ENCODE measurements at regions not wholly inside any gene's neighbourhood (a gene's known extent, or its start where the extent isn't known, plus 50 kb on each side); places are given as distances from the start of the nearest gene placed in this dataset.

DNA sequence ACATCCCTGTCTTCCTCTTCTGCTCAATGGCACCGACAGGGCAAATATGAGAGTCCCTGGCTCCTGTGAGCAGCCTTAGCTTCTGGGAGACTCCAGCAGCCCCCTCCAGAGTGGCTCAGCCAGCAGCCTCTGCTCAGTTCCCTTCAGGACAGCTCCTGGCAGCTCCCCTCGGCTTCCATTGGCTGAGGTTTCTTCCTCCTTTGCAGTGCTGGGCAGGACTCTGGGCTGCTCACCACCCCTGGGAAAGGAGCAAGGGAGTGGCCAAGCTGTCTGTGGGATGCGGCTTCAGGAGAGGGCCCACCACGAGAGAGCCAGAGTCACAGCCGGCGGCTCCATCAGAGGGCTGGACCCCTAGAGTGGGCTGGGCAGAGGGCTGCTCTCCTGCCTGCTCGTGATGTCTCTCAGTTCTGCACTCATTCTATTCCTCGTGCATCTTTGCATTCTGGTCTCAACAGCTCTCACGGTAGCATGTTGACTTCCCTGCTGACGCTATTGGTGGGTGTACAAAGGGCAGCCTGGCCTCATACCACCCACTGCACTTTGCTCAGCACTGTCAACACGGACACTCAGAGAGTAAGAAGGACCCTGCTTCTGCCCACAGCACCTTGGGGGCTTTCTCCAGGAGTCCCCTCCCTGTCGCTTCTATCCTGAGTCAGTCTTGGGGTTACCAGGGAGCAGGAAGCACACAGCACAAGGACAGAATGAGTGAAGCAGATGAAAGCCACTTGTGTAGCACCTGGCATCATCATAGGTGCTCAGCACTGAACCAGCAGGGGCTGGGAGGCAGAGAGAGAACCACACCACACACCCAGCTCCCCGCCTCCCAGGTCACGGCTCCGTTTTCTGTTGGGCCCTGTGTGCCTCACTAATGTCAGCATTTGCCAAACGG is 80.9 kb upstream of the ALDH1B1 start (continued):
- TF ChIP-seq ZBTB7A (CRISPR knock-in tag; IDR thresholded peaks at IDR 0.05) (peak; percentile 45; the same call in 1 of the 2 replicates), ZNF556 (CRISPR knock-in tag; IDR thresholded peaks at IDR 0.05; ENCODE audit: borderline replicate concordance) (0 out of 2 replicates have a peak, but pooled peaks have one; percentile 57), JUNB (CRISPR knock-in tag; IDR thresholded peaks at IDR 0.05; ENCODE audit: borderline replicate concordance) (no peak), ZNF792 (CRISPR knock-in tag; IDR thresholded peaks at IDR 0.05) (0 out of 2 replicates have a peak, but pooled peaks have one; percentile 44), FOXA3 (CRISPR knock-in tag; IDR thresholded peaks at IDR 0.05) (peak; percentile 88), AHR (CRISPR knock-in tag; IDR thresholded peaks at IDR 0.05) (no peak), KDM6A (CRISPR knock-in tag; IDR thresholded peaks at IDR 0.05; ENCODE audit: low read depth) (0 out of 2 replicates have a peak, but pooled peaks have one; percentile 36), MIER3 (CRISPR knock-in tag; IDR thresholded peaks at IDR 0.05; ENCODE audit: borderline replicate concordance) (peak; percentile 55; the same call in 1 of the 2 replicates), TBX3 (IDR thresholded peaks at IDR 0.05; ENCODE audit: borderline replicate concordance) (0 out of 2 replicates have a peak, but pooled peaks have one; percentile 19), ZNF101 (CRISPR knock-in tag; IDR thresholded peaks at IDR 0.05; ENCODE audit: borderline replicate concordance, low read depth) (no peak), ZNF781 (CRISPR knock-in tag; IDR thresholded peaks at IDR 0.05; ENCODE audit: borderline replicate concordance, not compliant biosample characterization) (no peak), TOPORS (CRISPR knock-in tag; IDR thresholded peaks at IDR 0.05) (no peak), ESRRA (CRISPR knock-in tag; IDR thresholded peaks at IDR 0.05; ENCODE audit: low read depth) (0 out of 2 replicates have a peak, but pooled peaks have one; percentile 45), ZNF83 (CRISPR knock-in tag; IDR thresholded peaks at IDR 0.05; ENCODE audit: borderline replicate concordance) (no peak), ZSCAN21 (CRISPR knock-in tag; IDR thresholded peaks at IDR 0.05; ENCODE audit: borderline replicate concordance) (peak; percentile 79), ZNF235 (CRISPR knock-in tag; IDR thresholded peaks at IDR 0.05; ENCODE audit: borderline replicate concordance) (no peak)
- TF ChIP-seq, protein P1, sequence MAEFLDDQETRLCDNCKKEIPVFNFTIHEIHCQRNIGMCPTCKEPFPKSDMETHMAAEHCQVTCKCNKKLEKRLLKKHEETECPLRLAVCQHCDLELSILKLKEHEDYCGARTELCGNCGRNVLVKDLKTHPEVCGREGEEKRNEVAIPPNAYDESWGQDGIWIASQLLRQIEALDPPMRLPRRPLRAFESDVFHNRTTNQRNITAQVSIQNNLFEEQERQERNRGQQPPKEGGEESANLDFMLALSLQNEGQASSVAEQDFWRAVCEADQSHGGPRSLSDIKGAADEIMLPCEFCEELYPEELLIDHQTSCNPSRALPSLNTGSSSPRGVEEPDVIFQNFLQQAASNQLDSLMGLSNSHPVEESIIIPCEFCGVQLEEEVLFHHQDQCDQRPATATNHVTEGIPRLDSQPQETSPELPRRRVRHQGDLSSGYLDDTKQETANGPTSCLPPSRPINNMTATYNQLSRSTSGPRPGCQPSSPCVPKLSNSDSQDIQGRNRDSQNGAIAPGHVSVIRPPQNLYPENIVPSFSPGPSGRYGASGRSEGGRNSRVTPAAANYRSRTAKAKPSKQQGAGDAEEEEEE (CRISPR knock-in tag; IDR thresholded peaks at IDR 0.05; ENCODE audit: borderline replicate concordance) = no peak
- TF ChIP-seq, protein P2, sequence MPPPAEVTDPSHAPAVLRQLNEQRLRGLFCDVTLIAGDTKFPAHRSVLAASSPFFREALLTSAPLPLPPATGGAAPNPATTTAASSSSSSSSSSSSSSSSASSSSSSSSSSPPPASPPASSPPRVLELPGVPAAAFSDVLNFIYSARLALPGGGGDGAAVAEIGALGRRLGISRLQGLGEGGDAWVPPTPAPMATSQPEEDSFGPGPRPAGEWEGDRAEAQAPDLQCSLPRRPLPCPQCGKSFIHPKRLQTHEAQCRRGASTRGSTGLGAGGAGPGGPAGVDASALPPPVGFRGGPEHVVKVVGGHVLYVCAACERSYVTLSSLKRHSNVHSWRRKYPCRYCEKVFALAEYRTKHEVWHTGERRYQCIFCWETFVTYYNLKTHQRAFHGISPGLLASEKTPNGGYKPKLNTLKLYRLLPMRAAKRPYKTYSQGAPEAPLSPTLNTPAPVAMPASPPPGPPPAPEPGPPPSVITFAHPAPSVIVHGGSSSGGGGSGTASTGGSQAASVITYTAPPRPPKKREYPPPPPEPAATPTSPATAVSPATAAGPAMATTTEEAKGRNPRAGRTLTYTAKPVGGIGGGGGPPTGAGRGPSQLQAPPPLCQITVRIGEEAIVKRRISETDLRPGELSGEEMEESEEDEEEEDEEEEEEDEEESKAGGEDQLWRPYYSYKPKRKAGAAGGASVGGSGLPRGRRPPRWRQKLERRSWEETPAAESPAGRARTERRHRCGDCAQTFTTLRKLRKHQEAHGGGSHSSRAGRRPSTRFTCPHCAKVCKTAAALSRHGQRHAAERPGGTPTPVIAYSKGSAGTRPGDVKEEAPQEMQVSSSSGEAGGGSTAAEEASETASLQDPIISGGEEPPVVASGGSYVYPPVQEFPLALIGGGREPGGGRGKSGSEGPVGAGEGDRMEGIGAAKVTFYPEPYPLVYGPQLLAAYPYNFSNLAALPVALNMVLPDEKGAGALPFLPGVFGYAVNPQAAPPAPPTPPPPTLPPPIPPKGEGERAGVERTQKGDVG (CRISPR knock-in tag; IDR thresholded peaks at IDR 0.05; ENCODE audit: borderline replicate concordance) = no peak
- TF ChIP-seq, protein P3, sequence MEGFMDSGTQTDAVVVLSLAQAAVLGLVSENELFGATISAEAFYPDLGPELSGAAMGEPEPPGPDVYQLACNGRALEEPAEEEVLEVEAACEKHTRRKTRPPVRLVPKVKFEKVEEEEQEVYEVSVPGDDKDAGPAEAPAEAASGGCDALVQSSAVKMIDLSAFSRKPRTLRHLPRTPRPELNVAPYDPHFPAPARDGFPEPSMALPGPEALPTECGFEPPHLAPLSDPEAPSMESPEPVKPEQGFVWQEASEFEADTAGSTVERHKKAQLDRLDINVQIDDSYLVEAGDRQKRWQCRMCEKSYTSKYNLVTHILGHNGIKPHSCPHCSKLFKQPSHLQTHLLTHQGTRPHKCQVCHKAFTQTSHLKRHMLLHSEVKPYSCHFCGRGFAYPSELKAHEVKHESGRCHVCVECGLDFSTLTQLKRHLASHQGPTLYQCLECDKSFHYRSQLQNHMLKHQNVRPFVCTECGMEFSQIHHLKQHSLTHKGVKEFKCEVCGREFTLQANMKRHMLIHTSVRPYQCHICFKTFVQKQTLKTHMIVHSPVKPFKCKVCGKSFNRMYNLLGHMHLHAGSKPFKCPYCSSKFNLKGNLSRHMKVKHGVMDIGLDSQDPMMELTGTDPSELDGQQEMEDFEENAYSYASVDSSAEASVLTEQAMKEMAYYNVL (CRISPR knock-in tag; IDR thresholded peaks at IDR 0.05; ENCODE audit: borderline replicate concordance) = no peak
- TF ChIP-seq, protein P4, sequence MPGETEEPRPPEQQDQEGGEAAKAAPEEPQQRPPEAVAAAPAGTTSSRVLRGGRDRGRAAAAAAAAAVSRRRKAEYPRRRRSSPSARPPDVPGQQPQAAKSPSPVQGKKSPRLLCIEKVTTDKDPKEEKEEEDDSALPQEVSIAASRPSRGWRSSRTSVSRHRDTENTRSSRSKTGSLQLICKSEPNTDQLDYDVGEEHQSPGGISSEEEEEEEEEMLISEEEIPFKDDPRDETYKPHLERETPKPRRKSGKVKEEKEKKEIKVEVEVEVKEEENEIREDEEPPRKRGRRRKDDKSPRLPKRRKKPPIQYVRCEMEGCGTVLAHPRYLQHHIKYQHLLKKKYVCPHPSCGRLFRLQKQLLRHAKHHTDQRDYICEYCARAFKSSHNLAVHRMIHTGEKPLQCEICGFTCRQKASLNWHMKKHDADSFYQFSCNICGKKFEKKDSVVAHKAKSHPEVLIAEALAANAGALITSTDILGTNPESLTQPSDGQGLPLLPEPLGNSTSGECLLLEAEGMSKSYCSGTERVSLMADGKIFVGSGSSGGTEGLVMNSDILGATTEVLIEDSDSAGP (CRISPR knock-in tag; IDR thresholded peaks at IDR 0.05; ENCODE audit: borderline replicate concordance) = peak; percentile 40; the same call in 1 of the 2 replicates
